Smooth muscle cell (in vitro differentiated cells): ENCODE measurements at regions not wholly inside any gene's neighbourhood (a gene's known extent, or its start where the extent isn't known, plus 50 kb on each side); places are given as distances from the start of the nearest gene placed in this dataset.

Experiments
- DNase-seq: peaks from one replicate; lab custom pipeline; 2025; ENCODE audit not compliant: unreplicated experiment; lab: John Stamatoyannopoulos, UW
- H2AFZ ChIP-seq: fragments of 200-600 bp; sonication (generic); 2 replicates; pipeline ENCODE4 v1.6.0; 2016; ENCODE audit warnings: antibody characterized with exemption, low read depth, mild to moderate bottlenecking
- H3F3A ChIP-seq: fragments of 200-600 bp; sonication (generic); 2 replicates; pipeline ENCODE4 v1.6.0; 2017; ENCODE audit warnings: antibody characterized with exemption, low read depth
- H3K27ac ChIP-seq: fragments of 200-600 bp; sonication (generic); 2 replicates; pipeline ENCODE4 v1.5.1; 2016; ENCODE audit warnings: low read depth, mild to moderate bottlenecking
- H3K27me3 ChIP-seq: fragments of 200-600 bp; sonication (generic); 2 replicates; pipeline ENCODE4 v1.6.1; 2016; ENCODE audit warnings: low read depth, mild to moderate bottlenecking
- H3K36me3 ChIP-seq: fragments of 200-600 bp; sonication (generic); 2 replicates; pipeline ENCODE4 v1.5.1; 2016; ENCODE audit warnings: low read depth
- H3K4me1 ChIP-seq: fragments of 200-600 bp; sonication (generic); 2 replicates; pipeline ENCODE4 v1.5.1; 2016; ENCODE audit warnings: low read depth
- H3K4me2 ChIP-seq: fragments of 200-600 bp; sonication (generic); 2 replicates; pipeline ENCODE4 v1.6.0; 2016; ENCODE audit warnings: mild to moderate bottlenecking
- H3K4me3 ChIP-seq: fragments of 200-600 bp; sonication (generic); 2 replicates; pipeline ENCODE4 v1.5.1; 2016; ENCODE audit warnings: mild to moderate bottlenecking
- H3K79me2 ChIP-seq: fragments of 200-600 bp; sonication (generic); 2 replicates; pipeline ENCODE4 v1.6.0; 2016; ENCODE audit warnings: low read depth, mild to moderate bottlenecking
- H3K9ac ChIP-seq: fragments of 200-600 bp; sonication (generic); 2 replicates; pipeline ENCODE4 v1.6.0; 2016; ENCODE audit warnings: low read depth
- H3K9me3 ChIP-seq: fragments of 200-600 bp; sonication (generic); replicated peaks from 2 replicates; pipeline ENCODE4 v1.5.1; 2016; ENCODE audit warnings: low read depth
- H4K20me1 ChIP-seq: fragments of 200-600 bp; sonication (generic); 2 replicates; pipeline ENCODE4 v1.6.0; 2016; ENCODE audit warnings: low read depth
- WGBS: methylation state at CpG from one replicate; pipeline ENCODE4 v1.1.7; 2016; ENCODE audit warnings: low lambda C conversion rate; 5-methylcytosine and 5-hydroxymethylcytosine counted together
- TF ChIP-seq, protein P1 (sequence below): fragments of 200-600 bp; sonication (generic); IDR thresholded peaks from 2 replicates; pipeline ENCODE4 v1.5.1; 2017; ENCODE audit warnings: borderline replicate concordance, mild to moderate bottlenecking, antibody characterized with exemption; ENCODE audit not compliant: insufficient read depth, poor library complexity, severe bottlenecking

DNA sequence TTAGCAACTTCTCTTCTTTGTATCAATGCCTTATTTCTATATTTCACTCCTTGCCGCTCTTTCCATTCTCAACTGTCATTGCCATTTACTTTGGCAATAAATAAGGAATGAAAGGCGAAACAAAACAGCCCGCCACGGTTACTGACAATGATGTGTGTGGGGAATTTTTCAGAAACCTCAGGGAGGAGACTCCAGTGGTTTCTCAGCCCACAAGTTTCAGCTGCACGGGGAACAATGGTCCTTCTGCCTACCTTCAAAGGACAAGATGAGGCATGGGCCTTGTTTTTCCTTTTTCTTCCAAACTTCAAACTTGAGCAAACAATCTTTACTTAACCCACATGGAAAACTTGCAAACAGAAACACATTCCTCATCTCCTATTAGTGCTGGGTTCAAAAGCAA, 409.4 kb downstream of the METTL15 start:
- WGBS: 50% methylated on average over 5 of the region's 5 CpGs
- no peaks in the 10 kb centered on the region for H3K9me3 ChIP-seq
- H2AFZ ChIP-seq: no peak overlapping the region
- no peaks in the 10 kb centered on the region for H4K20me1 ChIP-seq
- H3K79me2 ChIP-seq: no peaks in the 10 kb centered on the region
- no peak overlapping the region for H3K4me3 ChIP-seq
- H3F3A ChIP-seq: no peaks in the 10 kb centered on the region
- no peak overlapping the region for H3K27ac ChIP-seq
- no peaks in the 10 kb centered on the region for H3K36me3 ChIP-seq
- TF ChIP-seq, protein P1, sequence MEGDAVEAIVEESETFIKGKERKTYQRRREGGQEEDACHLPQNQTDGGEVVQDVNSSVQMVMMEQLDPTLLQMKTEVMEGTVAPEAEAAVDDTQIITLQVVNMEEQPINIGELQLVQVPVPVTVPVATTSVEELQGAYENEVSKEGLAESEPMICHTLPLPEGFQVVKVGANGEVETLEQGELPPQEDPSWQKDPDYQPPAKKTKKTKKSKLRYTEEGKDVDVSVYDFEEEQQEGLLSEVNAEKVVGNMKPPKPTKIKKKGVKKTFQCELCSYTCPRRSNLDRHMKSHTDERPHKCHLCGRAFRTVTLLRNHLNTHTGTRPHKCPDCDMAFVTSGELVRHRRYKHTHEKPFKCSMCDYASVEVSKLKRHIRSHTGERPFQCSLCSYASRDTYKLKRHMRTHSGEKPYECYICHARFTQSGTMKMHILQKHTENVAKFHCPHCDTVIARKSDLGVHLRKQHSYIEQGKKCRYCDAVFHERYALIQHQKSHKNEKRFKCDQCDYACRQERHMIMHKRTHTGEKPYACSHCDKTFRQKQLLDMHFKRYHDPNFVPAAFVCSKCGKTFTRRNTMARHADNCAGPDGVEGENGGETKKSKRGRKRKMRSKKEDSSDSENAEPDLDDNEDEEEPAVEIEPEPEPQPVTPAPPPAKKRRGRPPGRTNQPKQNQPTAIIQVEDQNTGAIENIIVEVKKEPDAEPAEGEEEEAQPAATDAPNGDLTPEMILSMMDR: no peak
- no peak overlapping the region for H3K9ac ChIP-seq
- no peak overlapping the region for H3K4me2 ChIP-seq
- H3K27me3 ChIP-seq: no peaks in the 10 kb centered on the region
- no peaks in the 10 kb centered on the region for H3K4me1 ChIP-seq
- DNase-seq: no peak

DNA sequence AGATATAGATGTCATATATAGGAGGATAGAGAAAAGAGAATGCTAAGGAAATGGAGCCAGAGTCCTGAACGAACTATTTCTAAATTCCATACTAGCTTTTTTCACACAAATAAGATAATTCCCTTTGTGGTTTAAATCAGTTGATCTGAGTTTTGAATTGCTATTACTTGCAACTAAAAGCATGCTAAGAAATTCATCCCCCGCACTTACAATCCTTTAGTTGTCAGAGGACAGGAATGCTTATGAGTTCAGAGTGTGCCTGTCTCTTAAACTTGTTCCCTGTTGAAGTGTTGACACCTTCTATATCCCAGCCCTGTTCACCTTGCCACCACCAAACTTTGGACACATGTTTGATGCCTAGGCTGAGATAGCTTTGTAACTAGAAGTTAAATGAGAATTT, 406.2 kb downstream of the METTL15 start:
- Histone ChIP-seq H4K20me1 (no peaks in the 10 kb centered on the region), H3K79me2 (no peaks in the 10 kb centered on the region)

DNA sequence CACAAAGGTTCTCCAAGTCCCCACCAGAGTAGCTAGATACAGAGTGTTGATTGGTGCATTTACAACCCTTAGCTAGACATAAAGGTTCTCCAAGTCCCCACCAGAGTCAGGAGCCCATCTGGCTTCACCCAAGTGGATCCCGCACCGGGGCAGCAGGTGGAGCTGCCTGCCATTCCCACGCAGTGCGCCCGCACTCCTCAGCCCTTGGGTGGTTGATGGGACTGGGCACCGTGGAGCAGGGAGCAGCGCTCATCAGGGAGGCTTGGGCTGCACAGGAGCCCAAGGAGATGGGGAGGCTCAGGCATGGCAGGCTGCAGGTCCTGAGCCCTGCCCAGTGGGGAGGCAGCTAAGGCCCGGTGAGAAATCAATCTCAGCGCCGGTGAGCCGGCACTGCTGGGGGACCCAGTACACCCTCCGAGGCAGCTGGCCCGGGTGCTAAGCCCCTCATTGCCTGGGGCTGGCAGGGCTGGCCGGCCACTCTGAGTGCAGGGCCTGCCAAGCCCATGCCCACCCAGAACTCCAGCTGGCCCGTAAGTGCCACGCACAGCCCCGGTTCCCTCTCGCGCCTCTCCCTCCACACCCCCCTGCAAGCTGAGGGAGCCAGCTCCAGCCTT, 404.1 kb downstream of the METTL15 start:
- no peak overlapping the region for H3K9ac ChIP-seq
- no peaks in the 10 kb centered on the region for H3K27me3 ChIP-seq
- H3K4me2 ChIP-seq: no peak overlapping the region
- no peak overlapping the region for H2AFZ ChIP-seq
- TF ChIP-seq, protein P1: no peak
- no peaks in the 10 kb centered on the region for H3K9me3 ChIP-seq
- H3F3A ChIP-seq: no peaks in the 10 kb centered on the region
- no peaks in the 10 kb centered on the region for H3K79me2 ChIP-seq
- no peak overlapping the region for H3K27ac ChIP-seq
- no peaks in the 10 kb centered on the region for H4K20me1 ChIP-seq
- H3K36me3 ChIP-seq: no peaks in the 10 kb centered on the region
- no peak for DNase-seq
- H3K4me1 ChIP-seq: no peaks in the 10 kb centered on the region
- 92% methylated on average over 12 of the region's 19 CpGs for WGBS
- no peak overlapping the region for H3K4me3 ChIP-seq

More for the DNA sequence above, 406.2 kb downstream of the METTL15 start:
- Histone ChIP-seq H3F3A (no peaks in the 10 kb centered on the region), H2AFZ (no peak overlapping the region), H3K4me1 (no peaks in the 10 kb centered on the region), H3K27me3 (no peaks in the 10 kb centered on the region), H3K36me3 (no peaks in the 10 kb centered on the region), H3K9ac (no peak overlapping the region), H3K27ac (no peak overlapping the region), H3K9me3 (no peaks in the 10 kb centered on the region), H3K4me2 (no peak overlapping the region), H3K4me3 (no peak overlapping the region)
- 79% methylated on average over 2 of the region's 2 CpGs for WGBS
- DNase-seq: no peak
- TF ChIP-seq, protein P1: no peak

DNA sequence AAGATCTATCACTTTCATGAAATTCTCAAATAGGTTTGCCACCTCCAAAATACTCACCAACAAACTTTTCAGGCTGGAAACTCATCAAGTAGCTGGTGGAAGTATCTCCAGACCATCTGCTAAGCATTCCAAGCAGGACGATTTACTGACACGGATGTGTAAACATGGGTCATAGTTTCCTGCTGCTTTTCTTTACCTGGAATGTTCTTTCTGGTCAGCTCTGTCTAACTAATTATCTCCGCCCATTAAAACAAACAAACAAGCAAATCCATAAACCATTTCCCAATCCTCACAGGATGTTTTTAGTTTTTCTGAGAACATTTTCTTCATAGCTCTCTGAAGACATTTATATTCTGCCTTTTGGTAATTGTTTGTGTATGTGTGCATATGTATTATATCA, 397.0 kb downstream of the METTL15 start:
- Histone ChIP-seq H3K27me3 (no peaks in the 10 kb centered on the region), H3K4me1 (no peaks in the 10 kb centered on the region), H3K9ac (no peak overlapping the region), H4K20me1 (no peaks in the 10 kb centered on the region), H2AFZ (no peak overlapping the region), H3K4me2 (no peak overlapping the region), H3F3A (no peaks in the 10 kb centered on the region), H3K4me3 (no peak overlapping the region), H3K36me3 (no peaks in the 10 kb centered on the region), H3K9me3 (no peaks in the 10 kb centered on the region), H3K27ac (no peak overlapping the region), H3K79me2 (no peaks in the 10 kb centered on the region)
- DNase-seq: no peak
- TF ChIP-seq, protein P1: no peak
- 83% methylated on average over 3 of the region's 3 CpGs for WGBS
